ENCODE measurements at regions not wholly inside any gene's neighbourhood (a gene's known extent, or its start where the extent isn't known, plus 50 kb on each side); places are given as distances from the start of the nearest gene placed in this dataset.

DNA sequence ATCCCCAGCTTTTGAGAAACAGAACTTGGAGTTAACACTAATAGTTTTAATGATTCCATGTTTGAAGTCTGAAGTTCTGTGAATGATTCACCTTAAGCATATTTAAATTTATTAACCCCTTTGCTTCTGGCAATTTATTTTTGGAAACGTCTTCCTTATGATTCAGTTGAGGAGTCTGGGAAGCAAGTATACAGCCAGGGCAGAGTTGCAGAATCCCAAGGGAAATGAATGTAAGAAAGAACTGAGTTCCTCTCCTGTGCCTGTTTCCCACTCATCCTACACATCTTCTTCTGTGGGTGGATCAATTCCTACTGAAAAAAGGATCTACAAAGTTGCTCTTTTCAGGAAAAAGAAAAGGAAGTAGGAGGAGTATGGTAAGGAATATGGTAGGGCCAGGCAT, 108.2 kb upstream of the CCDC91 start:
- Histone ChIP-seq H2BK5ac (ENCODE audit: insufficient read length, low read length) (no peak overlapping the region), H4K91ac (ENCODE audit: insufficient read length, low read depth, low read length) (no peak overlapping the region)

More for the DNA sequence above, 108.2 kb upstream of the CCDC91 start:
- Histone ChIP-seq H4K5ac (ENCODE audit: insufficient read length, low read depth, low read length) (no peak overlapping the region), H3K4ac (ENCODE audit: low read depth, low read length) (no peak overlapping the region), H3K4me2 (ENCODE audit: insufficient read depth, insufficient read length, low read length) (no peak overlapping the region), H3K79me2 (ENCODE audit: insufficient read depth, low read length) (no peaks in the 10 kb centered on the region), H4K8ac (replicated peaks; ENCODE audit: insufficient read length, low read depth, low read length) (no peak overlapping the region), H3K18ac (ENCODE audit: insufficient read length, low read depth, low read length) (no peak overlapping the region), H3K9me3 (ENCODE audit: control insufficient read depth, low read depth, low read length) (no peaks in the 10 kb centered on the region), H3K4me1 (ENCODE audit: insufficient read depth, low read length) (no peaks in the 10 kb centered on the region), H2AK5ac (ENCODE audit: insufficient read length, low read length) (no peak overlapping the region), H3K23ac (ENCODE audit: insufficient read length, low read depth, low read length) (no peak overlapping the region), H3K56ac (ENCODE audit: insufficient read length, low read depth, low read length) (no peak overlapping the region), H4K20me1 (ENCODE audit: control insufficient read depth, insufficient read depth, insufficient read length) (no peaks in the 10 kb centered on the region), H2BK15ac (ENCODE audit: low read depth, low read length) (no peak overlapping the region), H3K27me3 (ENCODE audit: insufficient read depth, low read length) (no peaks in the 10 kb centered on the region), H3K79me1 (ENCODE audit: insufficient read depth, low read depth, low read length, poor library complexity, severe bottlenecking) (no peaks in the 10 kb centered on the region), H3K27ac (ENCODE audit: insufficient read length, low read depth, low read length) (no peak overlapping the region), H3K14ac (ENCODE audit: insufficient read depth, low read length) (no peak overlapping the region), H3T11ph (ENCODE audit: low read length) (no peak overlapping the region), H3K9ac (ENCODE audit: extremely low read depth, insufficient read length, low read length) (no peak overlapping the region), H2BK12ac (ENCODE audit: insufficient read length, low read depth, low read length) (no peak overlapping the region), H3K23me2 (ENCODE audit: insufficient read length, low read depth, low read length, poor library complexity, severe bottlenecking) (no peaks in the 10 kb centered on the region), H2BK120ac (ENCODE audit: low read depth, low read length, poor library complexity, severe bottlenecking) (no peak overlapping the region), H2AFZ (ENCODE audit: low read length) (no peak overlapping the region), H2BK20ac (ENCODE audit: low read depth, low read length, poor library complexity, severe bottlenecking) (no peak overlapping the region)
- Mint-ChIP-seq H3K27me3 (ENCODE audit: low read depth) (no peaks in the 10 kb centered on the region), H3K4me1 (peaks cover 0 to 3% of the 10 kb centered on the region in 2 experiments; a peak in 1 of 4 replicates), H3K9me3 (peaks cover under 1% of the 10 kb centered on the region in 2 experiments; a peak in 3 of 5 replicates), H3K27ac (no peak overlapping the region), H3K4me3 (no peak overlapping the region), H3K36me3 (ENCODE audit: insufficient read depth in 1 of 3, low read depth in 3 of 3) (peaks cover 0 to 1% (median under 1%) of the 10 kb centered on the region in 3 experiments; a peak in 1 of 7 replicates)
- no CpG with 5 or more reads among the region's 1 CpG for WGBS (ENCODE audit: extremely low coverage, insufficient read length, low lambda C conversion rate)
- TF ChIP-seq, protein P1, sequence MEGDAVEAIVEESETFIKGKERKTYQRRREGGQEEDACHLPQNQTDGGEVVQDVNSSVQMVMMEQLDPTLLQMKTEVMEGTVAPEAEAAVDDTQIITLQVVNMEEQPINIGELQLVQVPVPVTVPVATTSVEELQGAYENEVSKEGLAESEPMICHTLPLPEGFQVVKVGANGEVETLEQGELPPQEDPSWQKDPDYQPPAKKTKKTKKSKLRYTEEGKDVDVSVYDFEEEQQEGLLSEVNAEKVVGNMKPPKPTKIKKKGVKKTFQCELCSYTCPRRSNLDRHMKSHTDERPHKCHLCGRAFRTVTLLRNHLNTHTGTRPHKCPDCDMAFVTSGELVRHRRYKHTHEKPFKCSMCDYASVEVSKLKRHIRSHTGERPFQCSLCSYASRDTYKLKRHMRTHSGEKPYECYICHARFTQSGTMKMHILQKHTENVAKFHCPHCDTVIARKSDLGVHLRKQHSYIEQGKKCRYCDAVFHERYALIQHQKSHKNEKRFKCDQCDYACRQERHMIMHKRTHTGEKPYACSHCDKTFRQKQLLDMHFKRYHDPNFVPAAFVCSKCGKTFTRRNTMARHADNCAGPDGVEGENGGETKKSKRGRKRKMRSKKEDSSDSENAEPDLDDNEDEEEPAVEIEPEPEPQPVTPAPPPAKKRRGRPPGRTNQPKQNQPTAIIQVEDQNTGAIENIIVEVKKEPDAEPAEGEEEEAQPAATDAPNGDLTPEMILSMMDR (conservative IDR thresholded peaks at IDR 0.05), result no peak
- DNase-seq, result no peak

Data from H9 (cell line).